Activated naive CD4-positive, alpha-beta T cell treated with Interleukin-2 at 50 U/mL for 16 hours (primary cell): ENCODE measurements at regions not wholly inside any gene's neighbourhood (a gene's known extent, or its start where the extent isn't known, plus 50 kb on each side); places are given as distances from the start of the nearest gene placed in this dataset.

Experiments used
- DNase-seq: peaks from one replicate; pipeline ENCODE4 v3.0.0-alpha.2; 2020

DNA sequence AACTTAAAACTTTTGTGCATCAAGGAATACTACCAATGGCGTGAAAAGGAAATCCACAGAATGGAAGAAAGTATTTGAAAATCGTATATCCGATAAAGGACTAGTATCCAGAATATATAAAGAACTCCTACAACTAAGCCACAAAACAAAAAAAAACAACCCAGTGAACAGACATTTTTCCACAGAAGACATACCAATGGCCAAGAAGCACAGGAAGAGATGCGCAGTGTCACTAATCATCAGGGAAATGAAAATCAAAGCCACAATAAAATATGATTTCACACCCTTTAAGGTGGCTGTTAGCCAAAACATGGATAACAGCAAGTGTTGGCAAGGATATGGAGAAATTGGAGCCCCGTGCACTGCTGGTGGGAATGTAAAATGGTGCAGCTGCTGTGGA lies 203.3 kb downstream of the SEC14L1 start:
- no peak for DNase-seq

DNA sequence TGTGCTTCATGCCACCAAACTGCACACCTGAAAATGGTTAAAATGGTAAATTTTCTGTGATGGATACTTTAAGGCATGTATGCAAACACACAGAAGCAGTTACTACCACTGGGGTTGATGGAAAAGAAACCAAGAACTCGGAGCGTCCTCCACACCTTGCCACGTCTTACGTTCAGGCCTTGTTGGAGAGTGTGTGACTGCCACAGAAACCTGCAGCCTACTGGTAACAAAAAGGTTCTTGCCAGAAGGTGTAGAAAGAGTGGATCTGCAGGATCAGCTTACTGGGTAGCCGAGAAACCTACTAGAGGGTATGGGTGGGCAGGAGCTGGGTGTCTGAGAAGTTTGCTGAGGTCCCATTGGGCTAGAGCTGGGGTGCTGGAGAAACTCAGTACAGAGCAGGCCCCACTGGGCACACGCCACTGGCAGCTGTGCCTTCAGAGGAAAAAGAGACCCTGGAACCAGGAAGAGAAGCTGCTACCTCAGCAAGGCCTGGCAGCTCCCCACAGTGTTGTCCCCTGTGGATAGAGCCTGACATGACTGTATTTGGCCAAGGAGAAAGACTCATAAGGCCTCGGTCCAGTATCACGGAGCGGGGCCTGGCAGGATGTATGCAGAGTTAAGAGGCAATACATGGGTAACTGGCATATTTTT lies 204.6 kb downstream of the SEC14L1 start:
- DNase-seq, result no peak

DNA sequence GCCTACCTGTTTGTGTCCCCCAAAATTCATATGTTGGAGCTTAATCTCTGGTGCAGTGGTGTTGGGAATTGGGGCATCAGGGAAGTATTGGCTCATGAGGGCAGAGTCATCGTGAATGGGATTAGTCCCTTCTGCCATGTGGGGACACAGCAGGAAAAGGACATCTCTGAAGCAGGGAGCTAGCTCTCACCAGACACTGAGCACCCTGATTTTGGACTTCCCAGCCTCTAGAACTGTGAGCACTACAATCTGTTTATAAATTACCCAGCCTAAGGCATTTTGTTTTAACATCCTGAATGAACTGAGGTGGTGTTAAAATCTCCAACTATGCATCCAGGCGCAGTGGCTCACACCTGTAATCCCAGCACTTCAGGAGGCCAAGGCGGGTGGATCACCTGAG lies 206.0 kb downstream of the SEC14L1 start:
- DNase-seq, result no peak

DNA sequence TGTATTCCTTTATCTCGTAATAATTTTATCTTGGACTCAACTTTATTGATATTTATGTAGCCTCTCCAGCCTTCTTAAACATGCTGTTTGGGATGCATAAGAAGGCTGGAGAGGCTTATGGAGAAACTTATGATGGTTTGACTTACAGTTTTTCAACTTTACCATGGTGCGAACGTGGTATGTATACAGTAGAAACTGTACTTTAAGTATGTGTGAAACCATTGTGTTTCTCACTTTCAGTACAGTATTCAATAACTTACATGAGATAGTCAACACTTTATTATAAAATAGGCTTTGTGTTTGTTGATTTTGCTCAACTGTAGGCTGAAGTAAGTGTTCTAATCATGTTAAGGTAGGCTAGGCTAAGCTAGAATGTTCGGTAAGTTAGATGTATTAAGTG lies 206.8 kb downstream of the SEC14L1 start:
- no peak for DNase-seq

DNA sequence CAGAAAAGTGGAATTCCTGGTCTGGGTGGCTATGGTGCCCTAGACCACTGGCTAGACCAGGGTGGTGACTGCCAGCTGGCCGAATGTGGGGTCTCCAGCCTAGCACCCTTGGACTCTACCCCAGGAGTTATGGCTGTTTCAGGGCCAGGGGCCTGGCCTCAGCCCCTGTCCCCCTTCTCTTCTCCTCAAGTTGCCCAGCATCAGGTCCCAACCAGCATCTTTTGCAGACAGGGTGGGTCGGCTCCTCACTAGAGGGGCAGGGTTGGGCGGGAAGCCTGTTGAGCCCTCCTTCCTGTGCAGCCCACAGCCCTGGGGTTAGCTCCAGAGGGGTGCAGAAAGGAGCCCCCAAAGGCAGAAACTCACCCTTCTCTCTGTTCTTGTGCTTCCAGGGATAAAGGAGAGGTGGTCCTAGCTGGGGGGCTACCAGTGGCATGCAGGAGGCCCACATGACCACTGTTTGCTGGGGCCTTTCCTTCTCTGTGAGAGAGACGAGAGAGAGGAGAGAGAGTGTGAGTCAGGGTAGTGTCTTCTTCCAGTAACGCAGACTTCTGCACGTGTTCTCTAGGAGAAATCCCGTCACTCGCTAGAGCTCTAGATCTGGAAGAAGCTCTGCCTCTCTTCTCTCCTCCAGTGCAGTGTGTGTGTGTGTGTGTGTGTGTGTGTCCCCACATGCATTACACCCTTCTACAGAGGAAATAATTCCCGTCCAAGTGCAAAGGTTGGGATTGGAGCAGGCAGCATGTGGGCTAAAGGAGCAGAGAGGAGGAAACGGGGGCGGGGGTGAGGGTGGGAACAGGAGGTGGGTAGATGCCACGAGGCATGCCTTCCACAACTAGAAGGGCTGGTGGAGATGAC lies 209.4 kb downstream of the SEC14L1 start:
- DNase-seq, result no peak

DNA sequence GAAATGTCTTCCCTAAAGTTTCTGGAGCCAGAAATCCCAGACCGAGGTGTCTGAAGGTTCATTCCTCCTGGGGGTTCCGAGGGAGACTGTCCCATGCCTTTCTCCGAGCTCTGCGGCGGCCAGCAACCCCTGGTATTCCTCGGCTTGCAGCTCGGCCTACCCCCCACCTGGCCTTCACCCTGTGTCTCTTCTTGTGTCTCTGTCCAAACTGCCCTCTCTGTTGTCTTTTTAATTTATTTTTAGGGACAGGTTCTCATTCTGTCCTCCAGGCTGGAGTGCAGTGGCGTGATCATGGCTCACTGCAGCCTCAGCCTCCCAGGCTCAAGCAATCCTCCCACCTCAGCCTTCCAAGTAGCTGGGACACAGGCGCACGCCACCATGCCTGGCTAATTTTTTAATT lies 211.7 kb downstream of the SEC14L1 start:
- no peak for DNase-seq

DNA sequence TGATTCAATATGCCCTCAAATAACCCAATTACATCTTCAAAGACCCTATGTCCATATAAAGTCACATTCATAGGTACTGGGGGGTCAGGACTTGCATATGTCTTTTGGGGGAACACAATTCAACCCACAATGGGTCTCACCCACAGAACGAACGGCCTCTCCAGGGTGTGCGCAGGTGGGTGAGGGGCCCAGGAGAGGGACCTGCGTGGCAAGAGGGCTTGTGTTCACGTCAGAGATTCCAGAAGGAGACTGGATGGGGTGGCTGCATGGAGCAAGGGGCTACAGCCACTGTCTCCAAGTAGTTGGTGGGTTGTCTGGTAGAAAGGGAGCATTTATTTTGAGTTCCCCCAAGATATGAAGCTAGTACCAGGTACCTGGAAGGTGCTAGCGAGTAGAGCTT lies 212.2 kb downstream of the SEC14L1 start:
- DNase-seq, result no peak

DNA sequence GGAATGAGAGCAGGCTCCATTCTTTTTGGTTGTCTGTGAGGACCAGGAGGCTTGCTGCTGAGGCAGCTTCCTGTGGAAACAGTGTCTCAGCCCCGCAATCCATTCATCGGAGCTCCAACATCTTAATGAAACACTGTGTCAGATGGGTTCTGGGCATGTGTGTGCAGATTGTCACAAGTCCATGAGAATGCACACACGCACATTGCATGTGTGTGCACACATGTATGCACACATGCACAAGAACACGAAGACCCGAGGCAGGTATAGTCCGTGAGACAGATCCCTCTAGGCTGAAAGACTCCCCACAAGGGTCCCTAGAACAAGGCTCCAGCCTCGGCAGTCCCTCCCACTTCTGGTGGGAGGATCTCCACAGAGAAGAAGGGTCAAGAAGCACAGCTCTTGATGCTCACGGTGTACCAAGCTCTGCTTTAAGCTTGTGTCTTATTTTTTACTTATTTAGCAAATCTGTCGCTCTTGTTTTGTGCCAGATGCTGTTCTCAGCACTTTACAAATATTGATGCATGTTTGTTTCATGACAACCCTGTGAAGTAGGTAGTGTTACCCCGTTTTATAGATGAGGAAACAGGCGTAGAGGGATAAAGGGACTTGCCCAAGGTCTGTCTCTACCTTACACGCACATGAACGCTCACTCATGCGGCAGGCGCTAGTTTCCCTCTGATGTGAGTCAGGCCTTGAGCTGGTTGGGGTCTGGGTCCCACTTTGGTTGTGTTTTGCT lies 213.1 kb downstream of the SEC14L1 start:
- DNase-seq, result no peak

DNA sequence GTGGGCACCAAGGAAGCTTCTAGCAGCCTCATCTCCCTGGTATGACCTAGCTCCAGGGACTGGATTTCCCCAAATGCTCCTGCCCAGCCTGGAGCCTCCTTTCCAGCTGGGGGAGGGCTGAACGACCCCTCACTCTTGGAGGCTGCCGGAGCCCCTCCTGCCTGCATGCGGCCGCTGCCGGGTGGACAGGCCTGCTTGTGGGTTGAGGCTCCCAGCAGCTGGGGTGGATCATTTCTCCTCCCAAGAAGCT lies 213.6 kb downstream of the SEC14L1 start:
- no peak for DNase-seq

DNA sequence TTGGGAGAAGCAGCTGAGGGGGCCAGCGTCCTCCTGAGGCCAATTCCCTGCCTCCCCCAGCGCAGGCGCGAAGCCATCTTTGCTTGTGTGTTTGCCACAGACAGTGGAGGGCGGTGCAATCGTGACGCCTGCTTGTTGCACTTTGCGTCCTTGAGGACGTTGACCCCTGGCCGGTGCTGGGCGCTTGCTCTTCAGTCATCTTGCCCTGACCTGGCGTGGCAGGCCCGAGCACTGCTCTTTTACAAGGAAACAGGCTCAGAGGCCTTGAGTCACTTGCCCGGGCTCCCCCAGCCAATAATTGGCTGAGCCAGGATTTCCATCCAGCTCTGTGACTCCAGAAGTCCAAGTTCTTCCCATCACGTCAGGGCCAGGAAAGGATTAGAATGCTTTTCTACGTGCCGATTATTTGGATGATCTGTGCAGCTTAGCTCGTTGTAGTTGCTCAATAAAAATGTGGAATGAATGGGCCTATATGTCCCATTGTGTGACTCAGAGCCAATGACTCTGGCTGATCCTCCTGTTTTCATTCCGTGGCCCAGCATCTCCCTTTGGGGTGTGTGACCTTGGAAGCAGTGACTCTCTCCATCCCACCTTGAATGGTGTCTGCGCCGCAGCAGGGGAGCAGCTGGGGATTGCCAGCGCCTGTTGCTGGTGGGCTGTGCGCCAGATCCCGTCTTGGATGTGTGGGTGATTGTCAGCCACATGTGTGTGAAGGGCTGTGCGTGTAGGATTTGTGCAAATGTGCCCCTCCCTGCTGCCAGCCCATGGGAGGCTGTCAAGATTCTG lies 214.1 kb downstream of the SEC14L1 start:
- DNase-seq, result no peak

DNA sequence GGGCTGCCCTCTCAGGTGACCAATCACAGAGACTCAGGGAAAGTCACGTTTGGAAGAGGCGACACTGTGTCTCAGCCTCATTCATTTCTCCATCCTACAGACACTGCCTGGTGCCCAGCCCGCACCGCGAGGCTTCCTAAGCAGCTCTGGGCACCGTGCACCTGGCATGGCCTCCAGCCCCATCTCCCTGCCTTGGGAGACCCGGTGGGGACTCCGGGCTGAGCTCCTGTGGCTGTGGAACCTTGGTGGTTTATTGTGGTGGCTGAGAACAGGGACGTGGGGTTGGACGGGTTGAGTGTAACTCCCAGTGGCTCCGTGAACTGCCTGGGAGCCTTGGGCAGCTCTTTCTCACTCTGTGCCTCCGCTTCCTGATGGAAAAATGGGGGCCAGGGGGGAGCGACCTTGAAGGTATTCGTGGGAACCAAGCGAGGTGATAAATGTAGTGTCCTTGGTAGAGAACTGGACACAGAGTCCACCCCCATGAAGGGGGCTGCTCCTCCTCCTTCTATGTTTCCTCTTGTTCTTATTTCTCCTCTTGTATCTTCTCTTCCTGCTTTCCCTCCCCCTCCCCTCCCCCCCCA lies 215.4 kb downstream of the SEC14L1 start:
- DNase-seq, result no peak

DNA sequence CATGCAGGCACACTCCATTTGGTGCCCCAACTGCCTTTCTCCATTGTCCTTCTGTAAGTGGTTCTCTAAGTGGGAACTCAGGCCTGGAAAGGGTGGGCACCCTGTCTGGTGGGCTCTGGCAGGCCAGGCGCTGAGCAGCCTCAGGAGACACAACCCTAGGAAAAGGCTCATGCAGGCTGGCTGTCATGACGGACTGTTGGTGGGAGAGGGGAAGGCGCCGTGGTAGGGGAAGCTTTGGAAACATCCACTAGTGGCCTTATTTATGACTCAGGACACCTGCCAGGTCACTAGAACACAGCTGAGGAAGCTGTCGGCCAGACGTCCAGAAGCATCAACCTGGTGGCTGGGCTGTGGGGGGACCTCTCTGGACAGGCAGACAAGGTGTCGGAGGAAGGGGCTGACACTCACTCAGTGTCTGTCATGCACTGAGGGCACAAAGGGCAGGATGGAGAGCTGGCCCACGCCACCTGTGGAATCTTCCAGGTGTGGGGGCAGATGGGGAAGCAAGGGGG lies 216.0 kb downstream of the SEC14L1 start:
- DNase-seq, result no peak

DNA sequence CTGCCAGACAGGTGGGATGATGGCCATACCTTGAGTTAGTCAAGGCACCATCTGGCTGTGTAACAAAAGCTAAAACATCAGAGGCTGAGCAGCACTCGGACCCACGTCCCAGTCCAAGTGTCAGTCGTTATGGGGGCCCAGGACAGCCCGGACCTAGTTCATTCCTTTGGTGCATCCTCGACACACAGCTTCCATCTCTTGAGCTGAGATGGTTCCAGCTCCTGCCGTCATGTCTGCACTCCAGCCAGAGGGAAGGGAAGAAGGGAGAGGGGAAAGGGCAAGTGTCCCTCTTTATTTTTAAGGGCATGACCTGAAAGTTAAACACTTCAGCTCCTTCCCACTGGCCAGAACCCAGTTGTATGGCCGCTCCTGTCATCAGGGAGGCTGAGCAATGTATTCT lies 218.0 kb downstream of the SEC14L1 start:
- no peak for DNase-seq

DNA sequence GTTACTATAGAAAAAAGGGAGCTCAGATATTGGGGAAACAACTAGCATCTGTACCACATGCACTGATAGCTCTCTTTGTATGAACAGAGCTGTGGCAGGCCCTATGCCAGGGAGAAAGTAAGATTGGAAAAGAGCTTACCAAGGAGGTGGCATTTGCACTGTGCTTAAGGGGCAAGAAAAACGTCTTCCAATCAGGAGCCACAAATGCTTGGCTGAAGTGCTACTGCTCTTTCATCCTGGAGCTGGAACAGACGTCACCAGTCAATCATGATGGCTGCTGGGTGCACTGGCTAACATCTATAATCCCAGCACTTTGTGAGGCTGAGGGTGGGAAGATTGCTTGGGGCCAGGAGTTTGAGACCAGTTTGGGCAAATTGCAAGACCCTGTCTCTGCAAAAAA lies 218.5 kb downstream of the SEC14L1 start:
- DNase-seq, result no peak

DNA sequence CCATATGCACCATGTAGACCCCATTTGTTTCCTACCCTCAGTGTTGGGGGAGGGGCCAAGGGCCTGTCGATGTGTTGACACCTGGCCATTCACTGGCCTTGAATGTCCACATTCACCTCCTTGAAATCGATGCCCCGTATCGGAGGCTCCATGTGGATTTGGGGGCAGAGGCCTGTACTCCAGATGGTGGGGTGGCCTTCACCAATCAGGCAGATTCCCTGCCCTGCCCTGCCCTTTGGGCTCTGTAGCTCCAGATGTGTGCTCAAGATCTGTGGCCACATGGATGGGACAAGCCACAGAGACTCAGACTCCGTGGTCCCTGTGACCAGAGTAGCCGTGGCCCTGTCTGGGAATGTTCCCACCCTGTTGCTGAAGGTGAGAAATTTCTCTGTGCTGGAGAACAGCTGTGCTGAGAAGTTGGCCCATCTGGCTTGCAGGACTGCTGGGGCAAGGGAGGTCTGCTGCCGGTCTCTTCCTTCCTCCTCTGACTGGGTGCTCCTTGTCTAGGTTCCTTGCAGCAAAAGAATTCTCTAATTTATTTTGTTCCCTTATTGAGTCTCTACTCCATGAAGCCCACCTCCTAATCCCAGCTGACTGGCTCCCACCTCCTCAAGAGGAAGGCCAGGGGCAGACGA lies 221.3 kb downstream of the SEC14L1 start:
- no peak for DNase-seq

DNA sequence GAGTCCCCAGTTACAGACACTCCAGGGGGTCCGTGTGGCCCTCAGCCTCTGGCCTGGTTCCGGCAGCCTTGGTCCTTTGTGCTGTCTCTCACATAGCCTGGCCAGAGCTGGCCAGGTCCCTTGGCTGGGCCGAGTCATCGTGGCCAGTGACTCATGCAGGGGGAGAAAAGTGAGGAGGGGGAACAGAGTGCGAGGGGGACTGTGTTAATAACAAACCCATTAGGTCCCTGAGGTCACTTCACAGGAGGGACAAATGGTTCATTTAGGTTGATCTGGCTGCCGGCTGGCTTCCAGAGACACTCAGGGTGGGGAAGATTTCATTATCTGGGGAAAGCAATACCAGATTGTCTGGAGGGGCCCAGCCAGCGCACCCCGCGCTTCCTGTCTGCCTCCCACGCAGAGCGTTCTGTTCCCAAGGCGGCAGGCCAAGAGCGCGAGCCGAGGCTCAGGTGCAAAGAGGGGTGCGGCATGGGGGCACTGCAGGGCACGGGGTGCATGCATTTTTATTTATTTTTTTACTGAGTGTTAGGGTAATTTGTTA lies 223.1 kb downstream of the SEC14L1 start:
- peak; percentile 35 for DNase-seq

DNA sequence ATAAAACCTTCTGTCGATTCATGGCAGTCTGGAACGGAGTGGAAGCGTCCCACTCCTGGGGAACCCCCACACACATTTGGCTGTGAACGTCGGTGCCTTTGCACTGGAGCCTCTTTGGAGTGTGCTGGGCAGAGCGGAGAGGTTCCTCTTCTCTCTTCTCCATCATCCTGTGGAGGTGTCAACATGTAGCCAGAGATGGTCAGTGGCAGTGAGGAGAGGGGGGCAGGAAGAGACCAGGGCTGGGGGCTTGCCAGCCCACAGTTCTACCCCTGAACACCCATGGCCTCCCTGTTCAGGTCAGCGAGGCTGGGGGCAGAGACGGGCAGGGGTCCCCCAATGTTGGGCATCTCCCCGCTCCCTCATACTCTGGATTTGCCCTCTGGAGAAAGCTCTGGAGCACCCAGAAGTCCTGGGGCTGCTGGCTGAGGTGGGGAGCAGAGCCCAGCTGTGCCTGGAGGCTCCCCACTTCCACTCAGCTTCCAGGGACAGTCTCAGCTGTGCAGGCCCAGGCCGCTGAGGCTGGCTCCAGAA lies 223.7 kb downstream of the SEC14L1 start:
- no peak for DNase-seq

DNA sequence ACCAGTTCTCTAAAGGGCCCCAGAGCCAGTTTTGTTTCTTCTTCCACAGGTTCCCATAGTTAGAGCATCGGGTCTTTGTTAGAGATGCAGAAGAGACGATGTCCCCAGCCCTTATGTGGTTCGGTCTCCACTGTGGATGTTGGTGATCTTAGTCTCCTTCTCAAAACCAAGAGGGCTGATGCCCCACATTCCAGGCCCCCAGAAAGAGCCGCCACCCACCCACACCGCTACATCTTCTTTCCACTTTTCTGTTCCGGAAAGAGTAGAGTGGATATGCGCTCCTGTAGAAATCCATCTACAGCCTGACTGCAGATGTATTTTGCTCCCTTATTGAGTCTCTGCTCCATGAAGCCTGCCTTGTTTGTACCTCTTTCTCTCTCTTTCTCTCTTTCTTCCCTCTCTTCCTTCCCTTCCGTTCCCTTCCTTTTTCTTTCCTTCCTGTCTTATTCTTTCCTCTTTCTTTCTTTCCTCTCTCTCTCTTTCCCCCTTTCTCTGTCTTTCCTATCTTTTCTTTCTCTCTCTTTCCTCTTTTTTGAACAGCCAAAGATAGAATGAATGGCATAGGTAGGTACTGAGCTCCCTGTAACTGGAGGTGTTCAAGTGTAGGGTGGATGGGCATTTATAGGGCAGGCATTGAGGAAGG lies 224.3 kb downstream of the SEC14L1 start:
- DNase-seq, result no peak

DNA sequence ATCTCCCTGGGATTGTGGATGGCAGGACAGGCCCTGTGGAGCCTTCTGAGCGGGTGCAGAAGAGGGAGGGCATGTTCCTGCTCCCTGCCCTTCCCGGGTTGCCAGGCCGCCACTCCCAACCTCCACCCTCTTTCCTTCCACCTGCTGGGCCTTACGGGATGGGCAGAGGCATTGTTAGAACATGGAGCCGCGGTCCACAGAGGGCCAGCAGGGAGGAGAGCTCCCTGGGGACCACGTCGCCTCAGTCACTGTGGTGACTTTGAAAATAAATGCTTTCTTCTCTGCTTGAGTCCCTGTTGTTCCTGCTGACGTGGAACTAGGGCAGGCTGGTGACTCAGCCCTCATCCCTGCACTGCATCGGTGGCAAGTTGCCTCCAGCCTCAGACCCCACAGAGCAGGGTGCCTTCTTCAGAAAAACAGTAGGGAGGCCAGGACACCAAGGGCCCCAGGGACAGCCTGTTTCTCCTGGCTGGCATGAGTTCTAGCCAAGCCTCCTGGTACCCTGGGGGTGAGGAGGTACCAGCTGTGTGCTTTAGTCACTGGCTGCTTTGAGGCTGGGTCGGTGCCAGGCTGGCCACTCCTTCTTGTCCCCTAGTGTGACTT lies 224.9 kb downstream of the SEC14L1 start:
- DNase-seq, result no peak

DNA sequence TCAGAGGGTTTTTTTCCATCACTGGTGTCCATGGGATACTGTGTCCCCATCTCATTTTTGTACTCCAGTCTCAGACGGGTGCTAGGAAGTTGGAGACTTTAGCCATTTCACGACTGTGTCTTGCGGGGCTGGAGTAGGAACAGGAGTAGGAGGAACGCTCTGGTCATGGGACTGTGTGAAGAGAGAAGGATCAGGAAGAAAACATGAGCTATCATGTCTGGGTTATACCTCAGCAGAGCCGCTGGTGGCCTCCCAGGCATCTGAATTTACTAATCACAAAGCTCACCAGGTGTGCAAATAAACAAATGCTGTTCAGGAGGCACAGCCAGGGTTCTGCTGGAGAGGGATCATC lies 225.4 kb downstream of the SEC14L1 start:
- no peak for DNase-seq
